Cardiac muscle cell (in vitro differentiated cells and primary cell): ENCODE measurements at regions not wholly inside any gene's neighbourhood (a gene's known extent, or its start where the extent isn't known, plus 50 kb on each side); places are given as distances from the start of the nearest gene placed in this dataset.
A peak's percentile ranks its signal among the peaks of the same experiment; 100 is the strongest.

Experiments used
- DNase-seq, 2 donors: peaks; one replicate each; pipeline versions ENCODE4 v3.0.0 to v3.0.0-alpha.2; 2010 to 2017; ENCODE audit warnings: low read depth in 1 of 2, low spot score in 1 of 2
- H3K27ac ChIP-seq: fragments of 200-600 bp; sonication (generic); 2 replicates; pipeline ENCODE4 v1.5.1; 2016
- H3K27me3 ChIP-seq: fragments of 200-600 bp; sonication (generic); 2 replicates; pipeline ENCODE4 v1.6.0; 2016; ENCODE audit warnings: control low read depth
- H3K36me3 ChIP-seq: fragments of 200-600 bp; sonication (generic); 2 replicates; pipeline ENCODE4 v1.5.1; 2016; ENCODE audit warnings: control low read depth
- H3K4me1 ChIP-seq: fragments of 200-600 bp; sonication (generic); 2 replicates; pipeline ENCODE4 v1.8.1; 2017; ENCODE audit warnings: low read depth, mild to moderate bottlenecking, mixed run types
- H3K4me3 ChIP-seq: fragments of 200-600 bp; sonication (generic); 2 replicates; pipeline ENCODE4 v1.5.1; 2016; ENCODE audit warnings: mild to moderate bottlenecking
- H3K9me3 ChIP-seq: fragments of 200-600 bp; sonication (generic); 2 replicates; pipeline ENCODE4 v1.5.1; 2017; ENCODE audit warnings: low read depth, mild to moderate bottlenecking, control low read depth
- TF ChIP-seq, protein P1 (sequence below): IDR thresholded peaks from 2 replicates; pipeline ENCODE4 v1.5.1; 2012; ENCODE audit warnings: low read depth, mild to moderate bottlenecking, low read length

DNA sequence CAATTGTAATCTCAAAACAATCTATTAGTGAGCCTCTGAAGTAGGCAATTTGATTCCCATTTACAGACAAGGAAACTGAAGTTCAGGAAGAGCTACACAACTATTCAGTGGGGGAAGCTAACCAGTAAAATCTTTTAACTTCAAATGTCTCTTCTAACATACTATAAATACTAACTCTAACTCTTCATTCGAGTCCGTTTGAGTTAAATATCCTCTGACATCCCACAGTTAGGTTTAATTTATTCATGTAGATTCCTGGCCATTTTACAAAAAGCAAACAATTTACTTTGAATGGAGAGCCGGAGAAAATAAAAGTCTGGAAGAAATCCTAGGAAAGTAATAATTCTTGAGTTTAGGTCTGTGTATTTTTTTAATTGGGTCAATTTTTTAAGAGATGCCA is 64.7 kb downstream of the HYCC1 start:
- peak overlapping the region; percentile 9 for H3K27ac ChIP-seq
- no peaks in the 10 kb centered on the region for H3K9me3 ChIP-seq
- no peaks in the 10 kb centered on the region for H3K36me3 ChIP-seq
- DNase-seq = no peak
- TF ChIP-seq, protein P1, sequence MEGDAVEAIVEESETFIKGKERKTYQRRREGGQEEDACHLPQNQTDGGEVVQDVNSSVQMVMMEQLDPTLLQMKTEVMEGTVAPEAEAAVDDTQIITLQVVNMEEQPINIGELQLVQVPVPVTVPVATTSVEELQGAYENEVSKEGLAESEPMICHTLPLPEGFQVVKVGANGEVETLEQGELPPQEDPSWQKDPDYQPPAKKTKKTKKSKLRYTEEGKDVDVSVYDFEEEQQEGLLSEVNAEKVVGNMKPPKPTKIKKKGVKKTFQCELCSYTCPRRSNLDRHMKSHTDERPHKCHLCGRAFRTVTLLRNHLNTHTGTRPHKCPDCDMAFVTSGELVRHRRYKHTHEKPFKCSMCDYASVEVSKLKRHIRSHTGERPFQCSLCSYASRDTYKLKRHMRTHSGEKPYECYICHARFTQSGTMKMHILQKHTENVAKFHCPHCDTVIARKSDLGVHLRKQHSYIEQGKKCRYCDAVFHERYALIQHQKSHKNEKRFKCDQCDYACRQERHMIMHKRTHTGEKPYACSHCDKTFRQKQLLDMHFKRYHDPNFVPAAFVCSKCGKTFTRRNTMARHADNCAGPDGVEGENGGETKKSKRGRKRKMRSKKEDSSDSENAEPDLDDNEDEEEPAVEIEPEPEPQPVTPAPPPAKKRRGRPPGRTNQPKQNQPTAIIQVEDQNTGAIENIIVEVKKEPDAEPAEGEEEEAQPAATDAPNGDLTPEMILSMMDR = no peak
- no peaks in the 10 kb centered on the region for H3K27me3 ChIP-seq
- H3K4me1 ChIP-seq = peaks cover 29% of the 10 kb centered on the region
- H3K4me3 ChIP-seq = no peak overlapping the region

DNA sequence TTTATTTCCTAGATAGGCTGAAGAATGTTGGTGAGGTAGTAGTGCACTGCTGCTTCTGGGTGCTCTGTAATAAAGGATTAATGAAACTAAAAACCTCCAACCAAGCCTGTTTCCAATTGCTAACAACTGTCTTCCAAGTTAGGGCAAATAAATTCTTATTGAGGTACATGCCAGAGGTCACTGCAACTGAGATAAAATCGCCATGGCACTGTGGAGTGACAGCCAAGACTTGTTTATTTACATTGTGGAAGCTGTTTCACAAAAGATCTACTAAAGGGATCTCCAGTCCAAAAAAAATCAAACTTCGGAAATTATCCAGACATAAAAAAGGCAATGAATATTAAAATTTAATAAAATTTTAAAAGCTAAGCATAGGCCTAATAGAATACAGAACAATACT is 65.2 kb downstream of the HYCC1 start:
- H3K27ac ChIP-seq = peak overlapping the region; percentile 9
- no peaks in the 10 kb centered on the region for H3K9me3 ChIP-seq
- no peak overlapping the region for H3K4me3 ChIP-seq
- no peaks in the 10 kb centered on the region for H3K27me3 ChIP-seq
- H3K36me3 ChIP-seq = no peaks in the 10 kb centered on the region
- TF ChIP-seq, protein P1 = no peak
- DNase-seq = no peak
- peaks cover 29% of the 10 kb centered on the region for H3K4me1 ChIP-seq

DNA sequence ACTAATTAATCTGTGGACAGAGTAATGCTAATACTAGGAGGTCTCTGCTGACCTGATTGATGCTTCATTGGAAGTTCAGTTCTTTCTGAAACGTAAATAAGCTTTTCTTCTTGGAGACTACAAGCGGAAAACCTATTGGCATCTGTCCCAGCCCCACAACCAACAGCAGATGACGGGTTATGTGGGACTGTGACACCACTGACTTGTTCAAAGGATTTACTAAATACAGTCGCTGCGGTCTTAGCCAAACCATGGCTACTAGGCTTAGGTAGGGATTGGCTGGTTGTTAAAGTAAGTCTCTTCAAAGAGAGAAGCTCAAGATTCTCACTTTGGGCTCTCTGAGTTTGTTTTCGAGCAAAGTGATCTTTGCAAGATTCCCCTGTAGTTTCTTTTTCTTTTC is 68.3 kb downstream of the HYCC1 start:
- Histone ChIP-seq H3K4me3 (no peak overlapping the region), H3K36me3 (no peaks in the 10 kb centered on the region)

DNA sequence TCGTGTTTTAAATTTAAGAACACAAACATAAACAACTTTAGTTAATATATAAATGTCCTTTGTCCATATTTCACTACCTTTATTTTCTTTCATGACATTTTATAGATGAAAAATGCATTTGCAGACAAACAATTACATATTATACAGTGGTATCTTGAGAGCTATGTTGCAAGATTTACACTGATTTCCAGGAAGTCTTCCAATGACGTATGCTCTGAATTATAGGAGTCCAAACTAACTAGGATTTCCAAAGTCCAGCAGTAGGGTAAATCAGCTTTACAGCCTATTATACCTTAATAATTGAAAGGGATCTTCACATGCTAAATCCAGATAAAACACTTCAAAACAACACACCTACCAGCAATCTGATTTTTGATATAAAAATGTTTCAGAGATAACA is 69.4 kb downstream of the HYCC1 start:
- Histone ChIP-seq H3K4me3 (no peak overlapping the region), H3K9me3 (no peaks in the 10 kb centered on the region), H3K4me1 (peaks cover 9% of the 10 kb centered on the region), H3K27me3 (no peaks in the 10 kb centered on the region), H3K36me3 (no peaks in the 10 kb centered on the region), H3K27ac (no peak overlapping the region)
- DNase-seq = peak in 1 of 2 donors; percentile 65
- TF ChIP-seq, protein P1 = no peak

More for the DNA sequence above, 68.3 kb downstream of the HYCC1 start:
- peaks cover 17% of the 10 kb centered on the region for H3K4me1 ChIP-seq
- H3K27ac ChIP-seq = no peak overlapping the region
- TF ChIP-seq, protein P1 = no peak
- no peaks in the 10 kb centered on the region for H3K27me3 ChIP-seq
- no peaks in the 10 kb centered on the region for H3K9me3 ChIP-seq
- peak in 1 of 2 donors; percentile 20 for DNase-seq

DNA sequence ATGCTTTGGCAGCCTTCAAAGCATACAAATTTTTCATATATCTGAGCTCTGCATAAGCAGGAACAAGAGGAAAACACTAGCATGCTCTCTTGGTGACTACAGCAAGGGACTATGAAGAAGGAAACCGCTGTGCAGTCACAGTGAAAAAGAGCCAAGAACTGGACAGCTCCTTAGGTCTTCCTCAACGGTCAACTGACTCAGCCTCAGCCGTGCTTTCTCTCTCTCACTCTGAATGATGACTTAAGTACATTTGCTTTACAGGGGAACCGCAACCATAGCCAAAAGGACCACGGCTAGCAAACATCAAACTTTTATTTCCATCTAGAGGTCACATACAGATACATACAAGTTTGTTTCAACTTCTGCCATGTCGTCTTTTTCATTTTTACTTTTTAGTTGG is 69.9 kb downstream of the HYCC1 start:
- TF ChIP-seq, protein P1 = no peak
- DNase-seq = peak; percentile 32 to 66
- H3K4me1 ChIP-seq = peaks cover 5% of the 10 kb centered on the region
- no peak overlapping the region for H3K4me3 ChIP-seq
- no peaks in the 10 kb centered on the region for H3K27me3 ChIP-seq
- no peaks in the 10 kb centered on the region for H3K36me3 ChIP-seq
- no peaks in the 10 kb centered on the region for H3K9me3 ChIP-seq
- H3K27ac ChIP-seq = no peak overlapping the region

DNA sequence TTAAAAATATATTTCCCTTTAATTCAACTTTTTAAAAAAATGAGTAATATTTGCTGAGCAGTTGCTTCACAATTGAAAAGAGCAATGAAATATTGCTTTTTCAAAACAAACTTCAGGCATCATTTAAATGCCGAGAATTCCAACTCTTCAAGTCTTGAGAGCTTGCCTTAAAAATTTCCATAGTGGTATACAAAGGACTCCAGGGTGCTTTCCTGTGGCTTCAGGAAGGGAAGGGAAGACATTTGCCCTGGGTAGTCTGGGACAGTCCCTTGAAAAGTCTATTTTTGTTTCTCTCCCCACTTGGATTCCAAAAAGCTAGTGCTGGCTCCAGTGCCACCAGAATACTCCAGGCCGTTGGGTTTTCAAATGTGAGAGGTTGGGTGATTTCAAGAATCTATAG is 71.7 kb downstream of the HYCC1 start:
- Histone ChIP-seq H3K27ac (no peak overlapping the region), H3K4me1 (no peaks in the 10 kb centered on the region), H3K4me3 (no peak overlapping the region), H3K27me3 (no peaks in the 10 kb centered on the region), H3K9me3 (no peaks in the 10 kb centered on the region), H3K36me3 (no peaks in the 10 kb centered on the region)
- DNase-seq = no peak
- TF ChIP-seq, protein P1 = no peak
